CD4-positive, alpha-beta T cell treated with Interleukin-15 for 1 hour (primary cell): ENCODE measurements at regions not wholly inside any gene's neighbourhood (a gene's known extent, or its start where the extent isn't known, plus 50 kb on each side); places are given as distances from the start of the nearest gene placed in this dataset.

ENCODE experiments used
- DNase-seq: peaks from one replicate; pipeline ENCODE4 v3.0.0-alpha.2; 2020

DNA sequence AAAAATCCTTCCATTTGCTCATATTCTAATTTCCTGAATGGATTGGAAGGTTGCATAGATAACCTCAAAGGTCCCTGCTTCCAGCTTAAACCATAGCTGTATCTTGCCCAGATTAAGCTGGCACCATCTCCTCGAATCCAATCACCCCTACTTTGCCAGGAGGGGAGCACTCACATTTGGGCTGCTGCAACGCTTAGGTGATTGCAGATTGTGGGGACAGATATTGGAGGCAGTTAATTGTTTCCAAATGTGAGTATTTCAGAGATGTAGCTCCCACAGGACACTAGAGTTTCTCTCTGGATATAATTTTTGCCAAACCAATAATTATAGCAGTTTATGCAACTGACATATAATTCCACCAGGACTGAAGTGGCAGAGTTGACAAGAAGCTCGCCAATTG, 53.5 kb upstream of the ACSL1 start:
- DNase-seq: no peak

DNA sequence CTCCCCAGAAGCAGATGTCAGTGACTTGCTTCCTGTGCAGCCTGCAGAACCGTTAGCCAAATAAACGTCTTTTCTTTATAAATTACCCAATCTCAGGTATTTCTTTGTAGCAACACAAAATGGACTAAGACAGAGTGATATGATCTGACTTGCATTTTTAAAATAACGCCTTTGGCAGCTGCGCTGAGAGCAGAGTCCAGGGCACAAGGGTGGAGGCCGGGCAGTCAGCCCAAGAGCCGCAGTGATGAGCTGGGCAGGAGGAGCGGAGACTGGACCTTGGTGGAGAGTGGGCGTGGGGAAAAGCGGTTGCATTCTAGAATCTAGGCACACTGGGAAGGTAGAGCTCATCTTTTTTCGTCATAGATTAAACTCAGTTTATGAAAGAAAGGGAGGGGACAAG, 56.5 kb upstream of the ACSL1 start:
- DNase-seq: no peak

DNA sequence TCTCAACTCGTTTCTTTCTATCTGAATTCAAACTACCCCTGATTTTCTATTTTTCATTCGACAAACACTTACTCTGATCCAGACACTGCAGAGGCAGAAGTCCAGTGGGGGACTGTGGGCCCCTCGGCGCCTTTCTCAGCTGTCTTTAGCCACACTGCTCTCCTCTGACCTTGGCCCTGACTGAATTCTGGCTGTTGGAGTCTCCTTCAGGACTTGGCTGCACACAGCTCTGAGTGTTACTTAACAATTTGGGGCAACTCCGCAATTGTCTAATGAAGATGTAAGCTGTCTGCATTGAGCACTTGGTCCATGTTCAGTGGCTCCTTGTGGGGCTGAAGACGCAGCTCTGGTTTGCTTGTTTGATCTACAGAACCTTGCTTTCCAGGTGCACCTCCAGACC, 57.3 kb upstream of the ACSL1 start:
- no peak for DNase-seq

DNA sequence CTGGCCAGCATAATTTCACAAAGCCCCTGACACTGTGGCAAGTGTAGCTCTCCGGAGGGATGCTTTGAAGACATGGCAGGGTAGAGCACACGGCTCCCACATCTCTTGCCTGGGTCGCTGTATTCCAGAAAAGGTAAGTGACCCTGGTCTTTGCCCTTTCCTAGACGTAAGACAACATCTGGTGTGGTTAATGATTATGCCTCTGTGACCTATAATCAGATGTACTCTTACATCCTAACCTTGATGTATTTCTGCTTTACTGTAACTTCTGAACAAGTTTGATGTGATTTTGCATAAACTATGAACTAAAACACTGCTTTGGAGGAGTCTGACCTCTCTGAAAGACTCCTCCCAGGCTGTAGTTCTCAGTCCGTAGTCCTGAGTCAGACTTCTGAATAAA, 59.1 kb upstream of the ACSL1 start:
- no peak for DNase-seq

DNA sequence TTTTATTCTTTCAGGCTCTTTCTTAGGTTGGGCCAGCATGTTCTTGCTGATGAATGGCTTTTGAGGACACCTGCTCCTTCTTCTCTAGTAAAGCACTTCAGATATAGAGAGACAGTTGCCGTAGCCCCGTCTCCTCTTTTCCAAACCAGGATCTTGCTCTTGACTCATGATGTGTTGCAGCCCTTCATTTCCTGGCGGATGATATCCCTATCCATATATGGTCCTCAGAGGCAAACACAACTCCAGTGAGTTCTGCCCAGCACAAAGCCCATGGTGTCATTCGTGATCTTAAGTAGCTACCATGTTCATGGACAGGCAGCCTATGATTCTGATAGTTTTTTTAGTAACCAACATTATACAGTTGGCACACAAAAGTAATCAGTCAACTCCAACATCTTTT, 59.8 kb upstream of the ACSL1 start:
- DNase-seq: no peak

DNA sequence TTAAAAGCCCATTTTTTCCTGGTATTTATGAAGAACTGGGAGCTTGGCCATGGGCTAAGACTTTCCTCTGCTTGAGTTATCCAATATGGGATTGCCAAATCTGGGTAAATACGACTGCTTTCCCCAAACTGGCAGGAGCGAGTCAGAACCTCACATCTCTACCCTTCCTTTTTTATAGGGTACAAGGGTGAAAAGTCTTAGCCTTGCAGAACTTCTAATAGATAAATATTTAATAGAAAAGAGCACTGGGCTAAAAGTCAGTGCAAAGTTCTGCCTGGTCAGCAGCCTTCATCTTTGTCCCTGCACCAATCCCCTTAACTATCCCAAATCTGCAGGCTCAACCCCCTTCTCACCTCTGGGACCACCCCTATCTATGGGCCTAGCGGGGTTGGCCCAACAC, 61.6 kb upstream of the ACSL1 start:
- DNase-seq: no peak

DNA sequence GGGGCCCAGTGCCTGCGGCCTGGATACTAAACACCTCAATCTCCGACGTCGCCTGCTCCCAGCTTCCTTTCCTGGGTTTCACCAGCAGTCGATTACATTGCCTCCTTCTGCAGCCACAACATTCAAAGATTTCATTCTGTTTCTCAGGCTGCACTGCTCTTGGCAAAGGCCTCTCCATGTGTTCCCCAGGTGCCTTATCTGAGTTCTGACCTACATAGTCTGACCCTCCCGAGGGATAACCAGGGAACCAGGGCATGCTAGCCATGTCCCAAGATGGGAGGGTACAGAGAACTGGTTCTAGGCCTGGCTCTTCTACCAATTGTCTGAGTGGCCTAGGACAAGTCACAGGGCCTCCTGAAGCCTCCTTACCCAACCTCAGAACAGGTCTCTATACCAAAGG, 62.2 kb upstream of the ACSL1 start:
- DNase-seq: no peak

DNA sequence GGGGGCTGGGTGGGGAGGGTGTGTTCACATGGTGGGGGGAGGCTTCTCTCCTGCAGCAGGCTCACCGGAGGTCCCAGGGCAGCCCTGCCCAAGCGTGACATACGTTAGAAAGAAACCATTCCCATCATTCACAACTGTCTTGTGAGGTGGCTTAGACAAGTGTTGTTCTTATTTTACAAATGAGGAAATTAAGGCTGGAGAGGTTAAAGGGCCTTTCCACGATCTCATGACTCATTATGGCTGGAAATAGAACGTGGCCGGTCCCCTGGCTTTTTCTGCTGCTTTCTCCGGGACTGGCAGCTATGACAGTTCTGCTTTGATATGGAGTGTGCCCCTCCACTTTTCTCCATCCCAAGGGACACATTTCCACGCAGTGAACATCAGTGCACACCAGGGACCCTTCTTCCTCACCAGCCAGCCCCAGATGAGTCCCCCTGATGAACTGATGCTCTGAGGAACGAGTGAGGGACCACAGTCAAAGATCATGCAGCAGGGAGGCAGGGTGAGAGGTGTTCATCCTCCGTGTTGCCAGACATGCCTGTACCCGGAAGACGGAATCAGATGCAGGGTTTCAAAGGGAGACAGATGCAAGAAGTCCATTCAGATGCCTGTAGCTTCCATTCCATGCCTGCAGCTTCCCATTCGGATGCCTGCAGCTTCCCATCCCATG, 64.0 kb upstream of the ACSL1 start:
- DNase-seq: peak; percentile 30

DNA sequence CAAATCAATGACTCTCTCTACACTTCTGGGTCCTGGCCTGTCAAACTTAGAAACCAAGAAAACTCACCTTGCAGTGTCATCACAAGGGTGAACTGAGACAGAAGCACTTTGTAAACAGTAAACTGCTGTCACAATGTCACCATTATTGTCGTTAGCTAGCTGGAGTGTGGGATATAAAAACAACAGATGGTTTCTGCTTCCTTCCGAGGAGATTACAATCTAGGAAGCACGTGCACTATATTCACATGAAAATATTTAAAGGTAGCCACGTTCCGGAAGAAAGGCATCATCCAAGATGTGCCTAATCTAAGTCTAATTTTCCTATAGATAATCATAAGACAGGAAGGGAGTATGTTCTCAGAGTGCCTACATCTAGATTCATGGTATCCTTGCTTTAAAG, 64.7 kb upstream of the ACSL1 start:
- no peak for DNase-seq

DNA sequence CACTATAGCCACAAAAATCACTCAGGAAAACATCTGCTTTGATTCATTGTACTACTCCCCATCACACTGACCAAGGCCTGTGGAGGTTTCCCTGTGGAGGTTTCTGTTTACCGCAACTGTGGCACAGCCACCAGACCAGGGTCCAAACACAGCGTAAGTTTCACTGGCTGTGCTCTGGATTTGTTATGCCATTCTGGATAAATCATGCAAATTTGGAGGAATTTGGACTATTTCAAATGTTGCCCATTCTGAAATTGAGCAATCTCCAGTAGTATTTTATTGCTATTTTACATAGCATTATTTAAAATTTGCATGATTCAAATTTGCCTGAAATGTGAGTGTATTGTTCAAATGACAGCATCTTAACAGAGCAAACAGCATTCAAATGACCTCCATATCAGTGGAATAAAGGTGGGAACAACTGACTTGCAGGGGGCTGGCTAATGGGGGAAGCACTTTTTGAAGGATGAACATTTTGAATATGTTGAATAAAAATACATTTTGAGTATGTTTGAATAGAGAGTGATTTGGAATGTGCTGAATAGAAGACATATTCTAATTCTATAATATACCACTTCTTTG, 66.1 kb upstream of the ACSL1 start:
- DNase-seq: no peak

DNA sequence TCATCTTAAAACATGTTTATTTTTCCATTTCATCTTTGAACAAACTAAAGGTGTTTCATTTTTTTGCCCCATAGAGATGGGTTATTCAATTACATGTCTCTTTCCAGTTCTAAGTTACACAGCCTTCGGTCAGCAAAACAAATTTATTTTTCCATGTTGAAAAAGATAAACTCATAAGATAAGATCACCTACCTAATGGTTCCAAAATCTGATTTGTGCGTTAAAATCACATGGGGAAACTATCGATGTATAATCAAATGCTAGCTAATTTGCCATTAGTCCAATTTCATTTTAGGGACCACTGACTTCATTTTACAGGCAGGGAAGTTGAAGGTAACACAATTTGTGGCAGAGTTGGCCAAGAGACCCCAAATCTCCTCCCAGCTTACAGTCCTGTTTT, 67.2 kb upstream of the ACSL1 start:
- no peak for DNase-seq

DNA sequence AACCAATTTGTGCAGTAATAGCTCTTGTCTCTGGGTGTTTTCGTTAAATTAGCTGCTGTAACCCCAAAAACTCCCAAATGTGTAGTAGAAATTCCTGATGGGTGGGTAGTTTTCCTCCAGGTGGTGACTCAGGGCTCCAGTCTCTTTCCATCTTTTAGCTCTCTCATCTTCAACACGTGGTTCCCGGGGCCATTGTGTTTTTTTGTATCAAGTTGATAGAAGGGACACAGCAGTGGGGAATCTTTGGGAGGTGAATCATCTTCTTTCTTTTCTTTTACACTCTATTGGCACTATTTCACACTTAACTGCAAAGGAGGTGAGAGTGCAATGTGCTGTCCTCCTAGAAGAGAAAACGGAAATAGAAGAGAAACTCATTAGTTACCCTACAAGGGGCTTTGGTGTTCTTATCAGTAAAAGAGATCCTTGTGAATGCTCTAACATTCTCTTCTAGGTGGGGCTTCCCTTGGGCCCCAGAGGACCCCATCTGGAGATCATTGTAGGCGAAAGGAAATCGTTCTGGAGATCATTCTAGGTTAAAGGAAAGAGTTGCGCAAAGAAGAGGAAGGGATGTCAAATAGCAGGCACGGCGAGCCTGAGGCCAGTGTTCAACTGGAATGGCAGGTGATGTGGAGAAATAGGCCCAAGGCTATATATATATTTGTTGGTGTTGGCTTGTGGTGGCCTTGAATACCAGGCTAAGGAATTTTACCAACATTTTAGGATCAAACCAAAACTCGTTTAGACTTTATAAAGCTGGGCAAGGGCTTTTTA, 68.2 kb upstream of the ACSL1 start:
- no peak for DNase-seq

DNA sequence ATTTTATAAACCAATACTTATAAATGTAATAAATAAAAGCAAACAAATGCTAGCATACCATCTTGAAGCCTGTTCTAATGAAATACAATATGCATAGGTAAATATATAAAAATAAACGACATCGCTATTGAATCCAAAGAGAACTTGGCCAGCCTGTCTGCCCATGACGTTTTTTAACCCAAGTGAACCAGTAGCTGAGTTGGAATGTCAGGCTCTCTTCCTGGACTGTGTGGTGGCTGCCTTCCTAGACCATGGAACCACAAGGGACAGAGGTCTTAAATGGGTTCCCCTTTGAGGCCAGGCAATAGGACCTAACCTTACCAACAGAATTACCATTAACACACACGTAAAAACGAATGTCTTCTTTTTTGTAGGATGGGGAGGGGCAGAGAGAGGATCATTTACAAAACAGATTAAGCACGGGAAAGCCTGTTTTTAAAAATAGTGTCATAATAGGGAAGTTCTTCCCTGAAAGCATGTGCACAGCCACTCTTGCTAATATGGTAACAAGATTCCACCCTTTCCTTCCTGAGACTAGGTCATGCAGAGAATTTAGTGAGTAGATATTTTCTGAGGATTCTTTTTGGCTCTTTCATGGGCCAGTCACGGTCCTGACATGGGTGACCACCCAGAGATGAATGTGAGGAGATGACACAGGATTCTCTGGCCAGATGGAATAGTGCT, 69.4 kb upstream of the ACSL1 start:
- DNase-seq: no peak

DNA sequence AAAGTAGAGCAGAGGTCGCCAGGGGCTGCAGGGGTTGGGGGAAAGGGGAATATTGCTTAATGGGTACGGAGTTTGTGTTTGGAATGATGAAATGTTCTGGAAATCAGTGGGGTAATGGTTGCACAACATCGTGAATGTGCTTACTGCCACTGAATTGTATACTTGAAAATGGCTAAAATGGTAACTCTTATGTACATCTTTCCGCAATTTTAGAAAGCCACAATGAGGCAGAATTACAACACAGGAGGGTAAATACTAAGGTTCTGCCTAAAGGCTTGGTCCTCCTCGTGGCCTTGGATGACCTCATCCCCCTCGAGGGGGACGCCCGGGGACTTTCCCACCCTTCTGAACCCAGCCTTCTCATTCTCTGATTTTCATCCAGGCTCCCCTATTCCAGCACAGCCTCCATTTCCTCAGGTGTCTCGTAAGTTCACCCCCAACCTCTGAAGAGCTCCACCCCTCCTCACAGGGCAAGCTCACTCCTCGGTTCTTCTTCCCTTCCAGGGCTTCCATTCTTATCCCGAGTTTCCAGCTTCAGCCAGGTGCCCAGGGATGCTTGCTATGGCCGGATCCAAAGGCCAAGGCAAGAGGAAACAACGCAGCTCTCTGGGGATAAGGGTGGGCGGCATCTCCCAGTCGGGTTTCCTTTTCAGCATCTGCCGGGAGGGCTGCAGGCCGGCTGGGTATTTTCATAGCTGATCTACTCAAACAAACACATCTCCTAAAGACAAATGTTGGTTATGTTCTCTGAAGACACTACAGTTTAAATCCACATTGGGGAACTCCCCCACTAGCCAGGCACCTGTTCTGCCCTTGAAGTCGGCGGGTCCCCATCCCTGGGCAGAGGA, 71.3 kb upstream of the ACSL1 start:
- peak; percentile 76 for DNase-seq

DNA sequence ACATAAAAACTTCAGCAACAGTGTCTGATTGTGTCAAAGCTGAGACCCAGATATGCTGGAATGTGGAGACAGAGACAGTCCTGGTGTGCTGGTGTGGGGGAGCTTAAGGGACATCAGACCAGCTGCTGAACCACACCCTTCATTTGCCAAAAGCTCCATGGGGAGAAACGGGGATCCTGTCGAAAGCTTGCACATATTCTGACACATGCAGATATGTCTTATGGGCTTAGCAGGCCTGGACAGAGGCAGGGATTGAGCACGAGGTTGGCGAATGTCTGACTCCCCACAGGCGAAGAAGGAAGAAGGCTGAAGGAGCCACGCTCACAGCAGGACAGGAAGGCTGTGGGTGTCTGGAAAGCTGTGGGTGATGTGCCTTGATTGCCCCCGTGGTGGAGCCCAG, 72.1 kb upstream of the ACSL1 start:
- no peak for DNase-seq

DNA sequence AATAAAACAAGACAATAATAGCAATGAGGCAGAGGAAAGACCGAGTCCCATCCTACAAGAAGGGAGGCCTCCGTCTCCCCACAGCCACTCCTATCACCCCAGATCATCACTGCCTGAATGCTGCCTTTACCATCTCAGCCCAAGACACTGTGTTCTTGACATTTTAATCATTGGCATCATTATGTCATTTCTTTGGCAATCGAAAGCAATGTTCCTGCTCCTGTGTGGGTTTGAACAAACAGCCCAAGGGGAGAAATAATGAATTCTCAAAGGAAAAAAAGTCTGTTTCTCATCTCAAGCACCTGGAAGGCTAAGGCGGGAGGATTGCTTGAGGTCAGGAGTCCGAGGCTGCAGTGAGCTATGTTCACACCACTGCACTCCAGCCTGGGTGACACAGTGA, 73.0 kb upstream of the ACSL1 start:
- no peak for DNase-seq

DNA sequence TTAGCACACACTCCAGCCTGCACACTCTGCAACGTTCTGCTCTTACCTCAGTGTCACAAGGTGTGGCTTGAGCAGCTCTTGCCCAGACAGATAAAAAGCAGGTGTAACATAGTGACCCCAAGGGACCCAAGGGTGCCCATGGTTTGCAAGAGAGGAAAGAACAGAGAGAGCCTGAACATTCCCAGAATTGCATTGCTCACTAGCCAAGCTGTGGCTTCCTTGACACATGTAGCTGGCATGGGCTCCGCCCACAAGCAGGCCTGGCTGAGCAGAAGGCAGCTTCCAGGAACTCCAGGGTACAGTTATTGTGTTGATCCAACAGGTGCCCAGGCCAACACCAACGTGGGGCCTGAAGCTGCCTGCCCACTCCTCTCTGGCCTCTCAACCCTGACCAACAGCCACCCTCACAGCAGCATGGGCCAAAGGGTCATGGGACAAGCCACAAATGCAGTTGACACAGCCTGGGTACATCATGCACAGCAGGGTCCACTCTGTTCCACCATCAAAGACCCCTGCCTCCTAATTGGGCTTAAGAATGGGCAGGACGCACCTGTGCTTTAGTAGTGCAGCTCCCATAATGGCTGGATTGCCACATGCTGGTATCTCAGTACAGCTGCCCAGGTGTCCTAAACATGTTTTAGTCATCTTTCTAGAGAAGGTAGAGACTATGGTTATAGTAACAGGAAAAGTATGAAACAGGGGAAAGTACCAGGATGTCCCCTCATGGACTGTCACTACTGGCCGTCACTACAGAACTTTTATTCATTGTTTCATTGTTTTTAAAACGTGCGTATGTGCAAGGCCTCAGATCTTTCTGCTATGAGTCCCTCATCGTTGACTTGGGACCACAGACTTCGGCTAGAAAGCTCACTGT, 73.7 kb upstream of the ACSL1 start:
- DNase-seq: no peak

DNA sequence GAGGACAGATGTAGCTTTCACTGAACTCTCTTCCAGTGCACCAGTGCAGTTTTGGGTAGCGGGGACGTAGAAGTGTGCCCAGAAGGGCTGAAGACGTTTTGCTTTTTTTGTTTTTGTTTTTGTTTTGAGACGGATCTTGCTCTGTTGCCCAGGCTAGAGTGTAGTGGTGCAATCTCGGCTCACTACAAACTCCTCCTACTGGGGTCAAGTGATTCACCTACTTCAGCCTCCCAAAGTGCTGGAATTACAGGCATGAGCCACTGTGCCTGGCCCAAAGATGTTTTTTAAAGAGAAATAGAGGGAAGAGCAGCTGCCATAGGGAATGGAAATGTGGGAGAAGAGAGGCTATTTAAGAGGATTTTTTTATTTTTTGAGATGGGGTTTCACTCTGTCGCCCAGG, 74.4 kb upstream of the ACSL1 start:
- no peak for DNase-seq

DNA sequence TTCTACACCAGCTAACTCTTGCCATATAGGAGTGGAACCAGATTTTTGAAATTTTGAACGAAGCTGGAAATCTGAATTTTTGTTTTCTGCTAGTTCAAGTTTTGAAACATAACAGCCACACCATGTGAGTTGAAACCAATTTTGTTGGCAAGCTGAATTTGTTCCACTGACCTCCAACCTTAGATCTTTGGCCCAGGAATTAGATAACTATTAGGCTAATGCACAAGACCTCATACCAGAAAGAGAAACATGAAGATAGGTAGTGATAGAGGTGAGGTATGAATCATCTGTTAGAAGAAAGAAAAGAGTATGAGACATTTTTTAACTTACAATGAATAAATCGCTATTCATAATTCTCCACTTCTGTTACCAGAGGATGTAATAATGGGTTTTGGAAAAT, 76.8 kb upstream of the ACSL1 start:
- DNase-seq: no peak

DNA sequence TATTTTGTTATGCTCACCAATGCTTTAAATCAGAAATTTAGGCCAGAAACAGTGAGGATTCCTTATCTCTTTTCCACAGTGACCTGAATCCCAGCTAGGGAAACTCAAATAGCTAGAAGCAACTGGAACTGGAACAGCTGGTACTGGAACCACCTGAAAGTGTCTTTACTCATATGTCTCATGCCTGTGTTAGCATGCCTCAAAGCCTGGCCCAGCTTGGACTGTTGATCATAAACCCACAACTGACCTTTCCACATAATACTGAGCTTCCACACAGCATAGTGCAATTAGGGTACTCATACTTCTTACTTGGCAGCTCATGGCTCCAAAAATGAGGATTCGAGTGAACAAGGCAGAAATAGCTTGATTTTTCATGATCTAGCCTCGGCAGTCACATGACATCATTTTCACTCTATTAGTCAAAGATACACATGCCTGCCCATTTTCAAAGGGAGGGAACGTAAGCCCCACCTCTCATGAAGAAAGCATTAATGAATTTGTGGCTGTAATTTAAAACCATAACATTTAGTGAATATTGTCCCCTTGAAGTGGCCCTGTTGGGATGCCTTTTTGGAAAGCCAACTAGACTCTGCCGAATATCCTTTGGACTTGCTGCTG, 80.8 kb upstream of the ACSL1 start:
- DNase-seq: no peak

DNA sequence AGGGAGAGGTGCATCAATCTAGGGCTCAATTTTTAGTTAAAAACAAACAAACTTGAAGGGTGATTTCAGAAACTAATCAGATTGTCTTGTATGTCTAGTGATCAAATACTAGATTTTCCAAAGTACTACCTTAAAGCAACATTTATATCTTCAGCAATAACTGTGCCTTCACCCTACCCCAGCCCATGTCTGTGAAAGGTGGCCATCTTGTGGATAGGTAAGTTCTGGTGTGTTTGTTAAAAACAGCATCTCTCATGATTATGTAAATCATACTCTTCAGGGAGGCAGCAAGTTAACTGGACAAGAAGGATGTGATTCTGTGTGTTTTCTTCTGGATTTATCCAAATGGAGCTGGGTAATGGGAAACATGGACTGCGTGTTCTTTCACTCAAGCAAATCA, 81.4 kb upstream of the ACSL1 start:
- DNase-seq: no peak

DNA sequence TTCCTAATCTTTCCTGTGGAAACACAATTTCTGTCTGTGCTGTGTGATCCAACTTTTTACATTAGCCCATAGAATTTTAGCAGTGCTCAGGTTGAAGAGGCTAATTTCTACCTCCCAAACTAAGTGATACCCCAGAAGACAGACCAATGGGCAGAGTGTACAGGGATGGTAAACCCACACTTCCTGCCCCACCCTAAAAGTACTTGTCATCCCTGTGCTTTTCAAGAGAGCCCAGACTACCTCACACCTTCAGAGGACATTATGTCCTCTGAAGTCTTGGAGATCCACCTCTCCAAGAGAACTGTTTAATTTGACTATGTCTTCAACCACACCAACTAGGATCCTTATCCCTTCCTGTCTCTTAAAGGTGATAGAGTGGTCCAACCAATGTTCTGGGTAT, 82.0 kb upstream of the ACSL1 start:
- DNase-seq: no peak
